DMS 273 (cell line): ENCODE measurements at regions not wholly inside any gene's neighbourhood (a gene's known extent, or its start where the extent isn't known, plus 50 kb on each side); places are given as distances from the start of the nearest gene placed in this dataset.
"Not testable (repeated sequence)": the region's sequence is repeated elsewhere in the genome, so short reads cannot be mapped to it uniquely, and the experiment has no call there.

Experiments used
- DNase-seq: peaks from one replicate; lab custom pipeline; 2025; ENCODE audit not compliant: unreplicated experiment; lab: John Stamatoyannopoulos, UW

GRCh38 chr3:153539263-153539662, 377.2 kb downstream of the RAP2B start:
- no peak for DNase-seq

- DNase-seq, result no peak
Observed at GRCh38 chr3:153545471-153545870, 383.4 kb downstream of the RAP2B start.

- DNase-seq, result no peak
Observed at GRCh38 chr3:153547970-153548369, 385.9 kb downstream of the RAP2B start.

GRCh38 chr3:153549686-153550085, 387.7 kb downstream of the RAP2B start:
- not testable (repeated sequence) for DNase-seq

GRCh38 chr3:153551536-153552285, 389.7 kb downstream of the RAP2B start:
- DNase-seq, result no peak

GRCh38 chr3:153552887-153553604, 391.0 kb downstream of the RAP2B start:
- DNase-seq, result no peak

GRCh38 chr3:153553605-153553945, 391.5 kb downstream of the RAP2B start:
- DNase-seq, result no peak

- DNase-seq, result no peak
Observed at GRCh38 chr3:153555919-153556318, 393.9 kb downstream of the RAP2B start.

GRCh38 chr3:153559366-153559765, 397.3 kb downstream of the RAP2B start:
- not testable (repeated sequence) for DNase-seq

GRCh38 chr3:153567011-153567410, 405.0 kb downstream of the RAP2B start:
- DNase-seq, result no peak

GRCh38 chr3:153567556-153567955, 405.5 kb downstream of the RAP2B start:
- no peak for DNase-seq

- DNase-seq, result not testable (repeated sequence)
Observed at GRCh38 chr3:153570481-153570880, 408.5 kb downstream of the RAP2B start.

- no peak for DNase-seq
Observed at GRCh38 chr3:153572165-153572564, 410.1 kb downstream of the RAP2B start.

GRCh38 chr3:153572654-153573053, 410.6 kb downstream of the RAP2B start:
- no peak for DNase-seq

- no peak for DNase-seq
Observed at GRCh38 chr3:153573481-153573880, 411.5 kb downstream of the RAP2B start.

- no peak for DNase-seq
Observed at GRCh38 chr3:153574445-153574844, 412.4 kb downstream of the RAP2B start.

GRCh38 chr3:153577059-153577736, 415.2 kb downstream of the RAP2B start:
- DNase-seq, result no peak

GRCh38 chr3:153578046-153578445, 416.0 kb downstream of the RAP2B start:
- DNase-seq, result no peak

GRCh38 chr3:153590051-153590450, 428.0 kb downstream of the RAP2B start:
- no peak for DNase-seq

GRCh38 chr3:153591561-153592245, 429.7 kb downstream of the RAP2B start:
- no peak for DNase-seq

- peak; percentile 55 for DNase-seq
Observed at GRCh38 chr3:153595186-153595815, 433.3 kb downstream of the RAP2B start.
